ENCODE measurements at regions not wholly inside any gene's neighbourhood (a gene's known extent, or its start where the extent isn't known, plus 50 kb on each side); places are given as distances from the start of the nearest gene placed in this dataset.
"Not testable (repeated sequence)": the region's sequence is repeated elsewhere in the genome, so short reads cannot be mapped to it uniquely, and the experiment has no call there.

GRCh38 chr7:153765869-153766268, 286.3 kb upstream of the DPP6 start:
- not testable (repeated sequence) for TF ChIP-seq CREB5 (CRISPR knock-in tag; IDR thresholded peaks at IDR 0.05; ENCODE audit: low read depth); ZC3H10 (CRISPR knock-in tag; IDR thresholded peaks at IDR 0.05); GLIS3 (CRISPR knock-in tag; IDR thresholded peaks at IDR 0.05); OSR1 (CRISPR knock-in tag; IDR thresholded peaks at IDR 0.05); PATZ1 (CRISPR knock-in tag; IDR thresholded peaks at IDR 0.05; ENCODE audit: borderline replicate concordance)

All from SK-N-SH treated with all-trans-retinoic acid at 6 μM for 48 hours (cell line).